ENCODE measurements at regions not wholly inside any gene's neighbourhood (a gene's known extent, or its start where the extent isn't known, plus 50 kb on each side); places are given as distances from the start of the nearest gene placed in this dataset.

GRCh38 chr6:67412035-67412434, 1223.0 kb upstream of the ADGRB3 start:
- no peak for TF ChIP-seq EZH2 (IDR thresholded peaks at IDR 0.05; ENCODE audit: borderline replicate concordance, low read depth, low read length, severe bottlenecking)
- TF ChIP-seq CTCF (IDR thresholded peaks at IDR 0.05; ENCODE audit: borderline replicate concordance, extremely low read depth, low read length, poor library complexity, severe bottlenecking): no peak
